Nephron progenitor cell (in vitro differentiated cells): ENCODE measurements at regions not wholly inside any gene's neighbourhood (a gene's known extent, or its start where the extent isn't known, plus 50 kb on each side); places are given as distances from the start of the nearest gene placed in this dataset.
"Not testable (repeated sequence)": the region's sequence is repeated elsewhere in the genome, so short reads cannot be mapped to it uniquely, and the experiment has no call there.

Experiments used
- DNase-seq: peaks from one replicate; pipeline ENCODE4 v3.0.0; 2021
- H3K27ac Mint-ChIP-seq: 2 replicates; pipeline ENCODE4 v1.8.0; 2021; ENCODE audit warnings: mild to moderate bottlenecking, moderate library complexity, mixed read lengths
- H3K27me3 Mint-ChIP-seq: 2 replicates; pipeline ENCODE4 v1.8.0; 2021; ENCODE audit warnings: mild to moderate bottlenecking, low read depth, mixed read lengths; ENCODE audit not compliant: poor library complexity
- H3K36me3 Mint-ChIP-seq: 2 replicates; pipeline ENCODE4 v1.8.0; 2021; ENCODE audit warnings: low read depth, mixed read lengths
- H3K4me1 Mint-ChIP-seq: 2 replicates; pipeline ENCODE4 v1.8.0; 2021; ENCODE audit warnings: mixed read lengths
- H3K4me3 Mint-ChIP-seq: 2 replicates; pipeline ENCODE4 v1.8.0; 2021; ENCODE audit warnings: mild to moderate bottlenecking, moderate library complexity, mixed read lengths
- H3K9me3 Mint-ChIP-seq: 2 replicates; pipeline ENCODE4 v1.8.0; 2021; ENCODE audit warnings: mild to moderate bottlenecking, moderate library complexity, mixed read lengths
- CTCF ChIP-seq: fragments of 200-600 bp; sonication (generic); IDR thresholded peaks from 2 replicates; pipeline ENCODE4 v1.5.0; 2021; ENCODE audit warnings: antibody characterized with exemption

- no peaks in the 10 kb centered on the region for H3K36me3 Mint-ChIP-seq
- TF ChIP-seq CTCF = no peak
- no peak for DNase-seq
- H3K4me3 Mint-ChIP-seq = no peak overlapping the region
- H3K9me3 Mint-ChIP-seq = peaks cover 13% of the 10 kb centered on the region
- no peak overlapping the region for H3K27ac Mint-ChIP-seq
- peaks cover 6% of the 10 kb centered on the region for H3K4me1 Mint-ChIP-seq
- H3K27me3 Mint-ChIP-seq = peaks cover 6% of the 10 kb centered on the region
These were observed 158.5 kb upstream of the AUTS2 start for GRCh38 chr7:69439636-69440325.

GRCh38 chr7:69440976-69441375, 157.3 kb upstream of the AUTS2 start:
- peaks cover 15% of the 10 kb centered on the region for H3K4me1 Mint-ChIP-seq
- DNase-seq = no peak
- no peak overlapping the region for H3K27ac Mint-ChIP-seq
- peaks cover 6% of the 10 kb centered on the region for H3K27me3 Mint-ChIP-seq
- no peaks in the 10 kb centered on the region for H3K36me3 Mint-ChIP-seq
- peaks cover 17% of the 10 kb centered on the region for H3K9me3 Mint-ChIP-seq
- no peak for TF ChIP-seq CTCF
- no peak overlapping the region for H3K4me3 Mint-ChIP-seq

GRCh38 chr7:69443136-69443535, 155.1 kb upstream of the AUTS2 start:
- no peak for DNase-seq
- no peak for TF ChIP-seq CTCF
- no peaks in the 10 kb centered on the region for H3K36me3 Mint-ChIP-seq
- H3K9me3 Mint-ChIP-seq = peaks cover 17% of the 10 kb centered on the region
- peaks cover 6% of the 10 kb centered on the region for H3K27me3 Mint-ChIP-seq
- peaks cover 21% of the 10 kb centered on the region for H3K4me1 Mint-ChIP-seq
- no peak overlapping the region for H3K4me3 Mint-ChIP-seq
- no peak overlapping the region for H3K27ac Mint-ChIP-seq

- Mint-ChIP-seq H3K36me3 (no peaks in the 10 kb centered on the region), H3K4me3 (no peak overlapping the region), H3K27ac (no peak overlapping the region), H3K4me1 (peaks cover 14% of the 10 kb centered on the region), H3K27me3 (peaks cover 2% of the 10 kb centered on the region), H3K9me3 (peaks cover 12% of the 10 kb centered on the region)
- no peak for DNase-seq
- no peak for TF ChIP-seq CTCF
These were observed 152.7 kb upstream of the AUTS2 start for GRCh38 chr7:69445541-69445940.

- not testable (repeated sequence) for H3K27ac Mint-ChIP-seq, DNase-seq, H3K27me3 Mint-ChIP-seq, H3K4me3 Mint-ChIP-seq, H3K36me3 Mint-ChIP-seq
- peaks cover 14% of the 10 kb centered on the region for H3K4me1 Mint-ChIP-seq
- peaks cover 12% of the 10 kb centered on the region for H3K9me3 Mint-ChIP-seq
These were observed 152.1 kb upstream of the AUTS2 start for GRCh38 chr7:69446213-69446612.

- TF ChIP-seq CTCF = no peak
- no peak for DNase-seq
- peaks cover 14% of the 10 kb centered on the region for H3K4me1 Mint-ChIP-seq
- H3K36me3 Mint-ChIP-seq = no peaks in the 10 kb centered on the region
- H3K27me3 Mint-ChIP-seq = peaks cover 2% of the 10 kb centered on the region
- H3K9me3 Mint-ChIP-seq = peaks cover 4% of the 10 kb centered on the region
- no peak overlapping the region for H3K4me3 Mint-ChIP-seq
- peak overlapping the region; percentile 48 for H3K27ac Mint-ChIP-seq
These were observed 150.2 kb upstream of the AUTS2 start for GRCh38 chr7:69448071-69448470.
